RWPE2 (cell line): ENCODE measurements at regions not wholly inside any gene's neighbourhood (a gene's known extent, or its start where the extent isn't known, plus 50 kb on each side); places are given as distances from the start of the nearest gene placed in this dataset.

Experiments used
- ATAC-seq: fragments of 200-7000 bp; cut with Tn5 transposase; 3 replicates; pipeline ENCODE4 v1.9.1; 2021; ENCODE audit warnings: low read depth
- DNase-seq: peaks from one replicate; pipeline ENCODE4 v3.0.0-alpha.2; 2020; ENCODE audit warnings: low spot score
- H3K27ac ChIP-seq: fragments of 450-650 bp; 2 replicates; pipeline ENCODE4 v1.5.1; 2017; ENCODE audit warnings: mild to moderate bottlenecking; ENCODE audit not compliant: poor library complexity, severe bottlenecking
- H3K27me3 ChIP-seq: fragments of 250-450 bp; sonication (Bioruptor Pico); 2 replicates; pipeline ENCODE4 v1.5.1; 2021; ENCODE audit warnings: mild to moderate bottlenecking, moderate library complexity; ENCODE audit not compliant: insufficient read depth, poor library complexity, severe bottlenecking
- H3K36me3 ChIP-seq: fragments of 250-450 bp; sonication (Bioruptor Pico); 2 replicates; pipeline ENCODE4 v1.5.1; 2020; ENCODE audit warnings: low read depth, mild to moderate bottlenecking, moderate library complexity
- H3K4me1 ChIP-seq: fragments of 250-450 bp; sonication (Bioruptor Pico); 2 replicates; pipeline ENCODE4 v1.5.1; 2021; ENCODE audit warnings: mild to moderate bottlenecking, moderate library complexity; ENCODE audit not compliant: insufficient read depth, poor library complexity, severe bottlenecking
- H3K4me3 ChIP-seq: fragments of 250-450 bp; sonication (Bioruptor Pico); 2 replicates; pipeline ENCODE4 v1.5.1; 2021; ENCODE audit warnings: mild to moderate bottlenecking, moderate library complexity; ENCODE audit not compliant: severe bottlenecking
- H3K9me3 ChIP-seq: fragments of 250-450 bp; sonication (Bioruptor Pico); 2 replicates; pipeline ENCODE4 v1.5.1; 2021; ENCODE audit warnings: mild to moderate bottlenecking, moderate library complexity; ENCODE audit not compliant: severe bottlenecking
- CTCF ChIP-seq: fragments of 450-650 bp; IDR thresholded peaks from one replicate; pipeline ENCODE4 v1.5.1; 2017; ENCODE audit warnings: mild to moderate bottlenecking, moderate library complexity; ENCODE audit not compliant: poor library complexity, severe bottlenecking

GRCh38 chr19:57002710-57003109 is 117.1 kb upstream of the USP29 start:
- ATAC-seq: no peak
- Histone ChIP-seq H3K27ac (no peak overlapping the region), H3K27me3 (no peaks in the 10 kb centered on the region), H3K4me3 (no peak overlapping the region), H3K9me3 (no peaks in the 10 kb centered on the region), H3K4me1 (no peaks in the 10 kb centered on the region), H3K36me3 (no peaks in the 10 kb centered on the region)
- no peak for TF ChIP-seq CTCF
- DNase-seq: no peak

GRCh38 chr19:57004418-57004817 is 115.4 kb upstream of the USP29 start:
- H3K4me3 ChIP-seq: no peak overlapping the region
- no peaks in the 10 kb centered on the region for H3K9me3 ChIP-seq
- no peaks in the 10 kb centered on the region for H3K36me3 ChIP-seq
- ATAC-seq: no peak
- no peak for DNase-seq
- no peaks in the 10 kb centered on the region for H3K4me1 ChIP-seq
- TF ChIP-seq CTCF: no peak
- no peak overlapping the region for H3K27ac ChIP-seq
- no peaks in the 10 kb centered on the region for H3K27me3 ChIP-seq

- DNase-seq (no peak), ATAC-seq (no peak)
- Histone ChIP-seq H3K27me3 (no peaks in the 10 kb centered on the region), H3K9me3 (no peaks in the 10 kb centered on the region), H3K4me1 (no peaks in the 10 kb centered on the region), H3K36me3 (no peaks in the 10 kb centered on the region), H3K27ac (no peak overlapping the region), H3K4me3 (no peak overlapping the region)
- TF ChIP-seq CTCF: no peak
These were observed 111.4 kb upstream of the USP29 start for GRCh38 chr19:57008432-57008831.

GRCh38 chr19:57010541-57010940 is 109.2 kb upstream of the USP29 start:
- H3K4me1 ChIP-seq: no peaks in the 10 kb centered on the region

GRCh38 chr19:57016076-57016475 is 103.7 kb upstream of the USP29 start:
- DNase-seq: no peak
- H3K4me1 ChIP-seq: no peaks in the 10 kb centered on the region
- H3K27ac ChIP-seq: no peak overlapping the region
- peaks cover 4% of the 10 kb centered on the region for H3K9me3 ChIP-seq
- no peaks in the 10 kb centered on the region for H3K36me3 ChIP-seq
- no peak overlapping the region for H3K4me3 ChIP-seq
- no peak for ATAC-seq
- TF ChIP-seq CTCF: no peak
- H3K27me3 ChIP-seq: no peaks in the 10 kb centered on the region

More at GRCh38 chr19:57010541-57010940, 109.2 kb upstream of the USP29 start:
- no peak overlapping the region for H3K27ac ChIP-seq
- no peaks in the 10 kb centered on the region for H3K27me3 ChIP-seq
- DNase-seq: no peak
- H3K36me3 ChIP-seq: no peaks in the 10 kb centered on the region
- no peaks in the 10 kb centered on the region for H3K9me3 ChIP-seq
- no peak overlapping the region for H3K4me3 ChIP-seq
- ATAC-seq: no peak
- no peak for TF ChIP-seq CTCF
